ENCODE measurements at regions not wholly inside any gene's neighbourhood (a gene's known extent, or its start where the extent isn't known, plus 50 kb on each side); places are given as distances from the start of the nearest gene placed in this dataset.

DNA sequence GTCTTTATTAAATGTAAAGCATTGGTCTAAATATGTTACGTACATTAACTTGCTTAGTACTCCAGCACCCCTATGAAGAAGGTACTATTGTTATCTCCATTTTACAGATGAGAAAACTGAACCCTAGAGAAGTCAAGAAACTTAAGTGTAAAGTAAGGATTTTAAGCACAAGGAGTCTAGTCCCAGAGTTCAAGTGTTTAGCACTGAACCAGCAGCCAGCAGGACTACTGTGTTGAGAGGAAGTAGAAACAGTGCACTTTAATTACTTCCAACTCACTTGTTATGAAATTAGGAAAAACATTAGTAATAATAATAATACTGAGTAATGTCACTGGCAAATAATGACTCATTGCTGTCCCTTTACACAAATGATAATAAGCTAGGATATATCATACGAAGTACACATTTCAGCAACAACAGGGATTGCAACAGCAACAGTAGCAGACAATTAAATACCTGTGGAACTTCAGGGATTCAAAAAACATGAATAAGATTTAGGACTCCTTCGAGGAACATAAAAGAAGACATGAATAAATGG is 548.1 kb upstream of the HS3ST1 start:
- intact Hi-C loops (cut with DNase I): no loop called here
- Histone ChIP-seq H3K27ac (no peak overlapping the region), H3K27me3 (peaks cover 4% of the 10 kb centered on the region), H3K9me3 (replicated peaks in 1 of 3) (no peaks in the 10 kb centered on the region), H3K4me1 (replicated peaks in 1 of 2) (no peaks in the 10 kb centered on the region), H3K4me3 (no peak overlapping the region), H3K36me3 (replicated peaks in 1 of 2) (no peaks in the 10 kb centered on the region)
- WGBS, 4 donors: 70 to 80% (median 76%) methylated on average over 3 of the region's 3 CpGs
- no peak for DNase-seq
- no peak for TF ChIP-seq CTCF (IDR thresholded peaks at IDR 0.05)
- no peak for TF ChIP-seq POLR2A (IDR thresholded peaks at IDR 0.05)

DNA sequence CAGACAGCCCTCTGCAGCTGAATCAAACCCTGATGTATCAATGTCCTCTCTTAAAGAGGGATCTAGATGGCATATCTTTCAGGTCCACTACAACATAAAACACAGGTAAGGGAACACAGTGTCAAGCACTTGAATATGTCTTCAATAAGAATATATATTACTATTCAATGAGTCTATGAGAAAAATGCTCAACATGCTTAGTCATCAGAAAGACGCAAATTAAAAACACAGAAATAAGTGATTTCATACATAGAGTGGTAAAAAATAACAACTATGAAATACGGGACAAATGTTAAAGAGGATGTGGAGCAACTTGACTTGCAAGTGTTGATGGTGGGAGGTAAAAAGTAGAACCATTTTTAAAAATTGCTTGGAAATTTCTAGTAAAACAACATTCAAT is 544.6 kb upstream of the HS3ST1 start:
- Histone ChIP-seq H3K4me1 (replicated peaks in 1 of 2) (no peaks in the 10 kb centered on the region), H3K36me3 (replicated peaks in 1 of 2) (no peaks in the 10 kb centered on the region), H3K9me3 (replicated peaks in 1 of 3) (no peaks in the 10 kb centered on the region), H3K4me3 (no peak overlapping the region), H3K27ac (no peak overlapping the region), H3K27me3 (peaks cover 4% of the 10 kb centered on the region)
- DNase-seq: no peak
- TF ChIP-seq POLR2A (IDR thresholded peaks at IDR 0.05) (no peak), CTCF (IDR thresholded peaks at IDR 0.05) (no peak)
- intact Hi-C loops (cut with DNase I): no loop called here
- 72 to 89% (median 82%) methylated on average over 2 of the region's 2 CpGs for WGBS, 4 donors

- no peaks in the 10 kb centered on the region for H3K9me3 ChIP-seq (replicated peaks in 1 of 3)
- H3K4me3 ChIP-seq: no peak overlapping the region
- intact Hi-C loops (cut with DNase I): no loop called here
- no peaks in the 10 kb centered on the region for H3K36me3 ChIP-seq (replicated peaks in 1 of 2)
- H3K27ac ChIP-seq: no peak overlapping the region
- H3K27me3 ChIP-seq: no peaks in the 10 kb centered on the region
- TF ChIP-seq CTCF (IDR thresholded peaks at IDR 0.05) (no peak), POLR2A (IDR thresholded peaks at IDR 0.05) (no peak)
- H3K4me1 ChIP-seq (replicated peaks in 1 of 2): peaks cover 0 to 6% of the 10 kb centered on the region in 2 donors
- DNase-seq: no peak
Observed at GRCh38 chr4:11970754-11971153, 542.1 kb upstream of the HS3ST1 start.

DNA sequence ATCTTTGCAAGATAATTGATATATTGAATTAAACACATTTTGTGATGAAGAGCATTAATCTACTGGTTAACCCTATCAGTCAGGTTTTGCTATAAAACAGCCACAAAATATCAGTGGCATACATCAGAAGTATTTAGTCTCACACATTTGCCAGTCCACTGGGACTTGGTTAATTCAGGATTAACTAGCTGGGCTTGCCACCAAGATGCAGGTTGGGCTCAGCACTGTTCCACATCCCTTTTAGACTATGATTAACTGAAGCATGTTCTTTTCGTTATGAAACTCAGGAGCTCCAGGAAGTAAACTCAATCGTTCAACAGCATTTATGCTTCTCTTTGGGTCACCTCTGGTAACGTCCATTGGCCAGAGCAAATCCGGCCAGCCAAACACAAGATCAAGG is 538.1 kb upstream of the HS3ST1 start:
- Histone ChIP-seq H3K36me3 (replicated peaks in 1 of 2) (no peaks in the 10 kb centered on the region), H3K4me3 (no peak overlapping the region), H3K27ac (no peak overlapping the region), H3K27me3 (no peaks in the 10 kb centered on the region), H3K9me3 (replicated peaks in 1 of 3) (no peaks in the 10 kb centered on the region), H3K4me1 (replicated peaks in 1 of 2) (peaks cover 0 to 6% of the 10 kb centered on the region in 2 donors)
- 55 to 64% (median 58%) methylated on average over 4 of the region's 4 CpGs for WGBS, 4 donors
- no peak for TF ChIP-seq POLR2A (IDR thresholded peaks at IDR 0.05)
- TF ChIP-seq CTCF (IDR thresholded peaks at IDR 0.05): no peak
- intact Hi-C loops (cut with DNase I): no loop called here
- no peak for DNase-seq
